ENCODE measurements at regions not wholly inside any gene's neighbourhood (a gene's known extent, or its start where the extent isn't known, plus 50 kb on each side); places are given as distances from the start of the nearest gene placed in this dataset.

DNA sequence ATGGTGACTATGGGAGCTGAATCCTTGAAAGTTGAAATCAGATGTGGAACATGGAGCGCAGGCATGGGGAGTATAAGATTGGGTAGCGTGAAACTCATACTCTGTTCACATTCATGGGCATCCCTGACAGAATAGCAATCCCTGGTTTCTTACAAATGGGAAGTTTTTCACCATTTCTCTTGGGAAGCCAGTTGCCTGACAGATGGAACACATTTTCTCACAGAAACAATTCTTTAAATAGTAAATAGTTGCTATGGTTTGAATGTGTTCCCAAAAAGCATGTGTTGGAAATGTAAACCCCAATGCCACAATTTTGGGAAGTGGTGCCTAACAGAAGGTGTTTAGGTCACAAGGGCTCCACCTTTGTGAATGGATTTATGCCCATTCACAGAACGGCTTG lies 262.8 kb upstream of the HS3ST5 start:
- DNase-seq, result no peak

DNA sequence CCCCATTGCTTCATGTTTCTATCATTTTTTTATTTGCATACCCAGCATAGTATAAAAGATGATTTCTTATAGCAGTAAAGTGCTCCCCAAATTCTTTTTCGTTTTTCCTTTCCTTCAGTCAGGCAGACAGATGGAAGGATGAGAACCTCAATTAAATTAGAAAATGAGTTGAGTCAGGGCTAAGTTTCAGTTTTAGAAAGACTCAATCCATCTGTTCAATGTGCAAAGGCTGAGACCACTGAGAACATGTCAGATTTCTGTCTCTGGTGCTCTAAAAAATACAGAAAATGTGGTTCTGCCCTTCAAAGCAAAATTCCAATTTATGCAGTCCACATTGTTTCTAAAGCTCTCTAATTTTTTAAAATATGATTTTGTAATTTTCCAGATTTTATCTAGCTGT lies 257.6 kb upstream of the HS3ST5 start:
- DNase-seq, result no peak

DNA sequence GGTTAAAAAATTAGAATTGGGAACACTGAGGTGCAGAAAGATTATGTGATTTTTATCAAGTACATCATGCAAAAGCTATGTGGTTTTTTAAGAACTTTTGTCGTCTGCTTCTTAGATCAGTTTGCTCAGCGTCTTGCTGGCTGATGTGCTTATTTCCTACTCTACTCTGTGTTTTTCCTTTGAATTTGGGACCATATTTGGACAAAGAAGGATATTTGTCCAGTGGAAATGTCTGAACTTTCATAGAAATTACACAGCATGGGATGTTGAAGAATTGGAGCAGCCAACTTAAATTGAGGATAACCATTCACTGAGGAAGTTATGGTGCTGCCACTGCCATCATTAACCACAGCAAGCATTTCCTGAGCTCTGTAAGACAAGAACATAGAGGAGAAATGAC lies 252.8 kb upstream of the HS3ST5 start:
- DNase-seq, result no peak

DNA sequence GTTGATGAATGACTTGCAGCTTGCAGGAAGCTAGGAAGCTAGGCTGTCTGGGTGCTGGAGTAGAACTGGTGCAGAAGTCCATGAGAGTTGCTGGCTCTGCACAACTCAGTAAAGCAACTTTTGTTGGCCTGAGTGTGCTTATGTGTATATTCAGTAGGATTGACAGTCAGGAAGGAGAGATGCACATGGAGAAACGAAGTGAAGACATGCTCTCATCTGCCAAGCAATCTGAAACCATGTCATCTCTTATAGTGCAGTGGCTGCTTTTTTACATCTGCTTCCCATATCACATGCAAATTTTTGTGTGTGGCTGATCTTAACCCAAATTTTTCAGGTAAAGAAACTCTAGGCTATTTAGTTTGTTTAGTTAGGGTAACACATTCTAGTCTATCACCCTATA lies 252.4 kb upstream of the HS3ST5 start:
- no peak for DNase-seq

DNA sequence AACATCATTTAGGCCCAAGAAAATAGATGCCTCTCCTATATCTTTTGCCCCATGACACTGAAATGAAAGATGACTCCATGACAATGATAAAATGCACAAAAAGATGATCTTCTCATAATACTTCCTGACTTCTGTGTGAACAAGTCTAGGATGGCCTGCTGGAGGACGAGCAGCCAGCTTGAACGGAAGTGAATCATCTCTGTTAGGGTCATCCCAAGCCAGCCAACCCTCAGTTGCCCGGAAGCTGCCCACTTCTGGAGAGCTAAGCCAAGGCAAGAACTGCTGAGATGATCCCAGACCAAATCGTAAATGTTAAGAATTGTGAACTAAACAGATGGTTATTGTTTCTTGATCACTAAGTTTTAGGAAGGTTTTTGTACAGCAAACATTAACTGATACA lies 249.7 kb upstream of the HS3ST5 start:
- no peak for DNase-seq

DNA sequence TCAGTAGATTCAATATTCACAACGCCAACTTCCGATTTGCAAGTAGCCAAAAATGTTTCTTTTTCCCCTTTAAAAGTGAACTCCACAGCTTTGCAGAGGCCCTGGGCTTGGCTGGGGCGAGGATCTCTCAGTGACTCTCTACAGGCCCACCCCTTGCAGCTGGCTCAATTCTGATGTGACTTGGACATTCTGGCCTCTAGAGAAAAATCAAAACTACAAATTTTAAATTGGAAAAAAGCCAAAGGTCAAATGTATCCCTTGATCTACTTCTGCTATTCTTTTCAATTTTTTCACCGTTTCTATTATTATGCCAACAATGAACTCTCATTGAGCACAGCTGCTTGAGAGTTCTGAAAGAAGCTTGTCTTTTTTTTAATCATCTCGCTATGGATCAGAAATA lies 245.9 kb upstream of the HS3ST5 start:
- DNase-seq, result no peak

DNA sequence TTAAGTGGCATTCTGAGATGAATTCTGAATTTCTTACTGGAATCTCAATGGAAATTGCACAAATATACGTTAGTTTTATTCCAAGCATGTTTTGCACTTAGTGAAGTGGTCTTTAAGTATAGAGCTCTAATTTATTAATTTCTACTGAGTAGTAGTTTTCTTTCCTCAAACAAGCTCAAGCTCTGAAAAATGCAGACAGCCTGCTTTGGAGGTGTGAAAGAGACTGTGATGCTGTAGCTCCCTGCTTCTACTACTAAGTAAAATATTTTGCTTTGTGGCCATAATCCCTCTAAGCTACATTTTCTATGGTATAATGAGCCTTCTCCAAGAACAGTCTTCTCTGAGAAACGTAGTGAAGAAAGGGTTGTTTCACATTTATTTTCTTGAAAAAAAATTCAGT lies 243.5 kb upstream of the HS3ST5 start:
- DNase-seq, result no peak

DNA sequence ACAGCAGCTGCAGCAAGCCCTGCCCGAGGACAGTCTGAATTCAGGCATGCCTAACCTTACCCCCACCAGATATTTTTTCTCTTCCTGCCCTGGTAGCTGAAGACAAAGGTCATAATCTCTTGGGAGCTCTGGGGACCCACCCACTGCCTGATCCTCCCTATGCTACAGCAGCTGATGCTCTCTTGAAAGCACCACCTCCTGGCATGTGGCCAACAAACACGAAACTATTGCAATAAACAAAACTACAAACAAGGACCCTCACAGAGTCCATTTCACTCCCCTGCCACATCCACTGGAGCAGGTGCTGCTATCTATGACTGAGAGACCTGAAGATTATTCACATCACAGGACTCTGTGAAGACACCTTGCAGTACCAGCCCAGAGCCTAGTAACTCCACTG lies 238.5 kb upstream of the HS3ST5 start:
- DNase-seq, result no peak

DNA sequence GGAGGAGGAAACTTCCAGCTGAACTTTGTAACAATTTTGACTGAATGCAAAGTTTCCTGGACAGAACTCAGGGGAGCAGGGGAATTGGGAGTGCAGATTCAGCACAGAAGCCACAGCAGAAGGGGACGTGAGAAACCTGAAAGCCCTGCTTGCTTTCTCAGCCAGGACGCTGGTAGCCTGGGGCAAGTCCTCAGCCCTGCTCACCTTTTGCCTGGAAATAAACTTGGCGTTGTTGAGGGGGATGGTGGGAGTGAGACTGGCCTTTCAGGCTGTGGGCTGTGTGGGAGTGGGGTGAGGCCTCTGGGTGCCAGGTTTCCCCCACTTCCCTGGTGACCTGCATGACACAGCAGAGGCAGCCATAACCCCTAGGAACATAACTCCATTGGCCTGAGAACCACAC lies 238.1 kb upstream of the HS3ST5 start:
- no peak for DNase-seq

DNA sequence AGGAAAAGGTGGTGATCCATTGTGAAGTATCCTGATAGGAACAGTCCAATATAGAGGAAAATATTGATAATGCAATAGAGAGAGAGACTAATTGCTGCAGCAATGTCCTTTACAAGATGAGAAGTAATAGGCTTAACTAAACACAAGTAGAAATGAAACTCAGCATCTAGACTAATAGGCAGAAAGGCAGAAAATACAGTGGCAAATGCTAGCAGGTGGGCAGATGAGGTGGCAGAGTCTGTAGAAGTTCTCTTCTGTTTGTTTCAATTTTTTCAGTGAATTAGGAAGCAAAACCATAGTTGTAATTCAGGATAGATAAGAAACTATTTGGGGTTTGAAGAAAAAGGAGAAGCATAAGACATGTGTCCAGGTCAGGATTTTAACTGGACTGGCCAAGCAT lies 236.7 kb upstream of the HS3ST5 start:
- DNase-seq, result no peak

DNA sequence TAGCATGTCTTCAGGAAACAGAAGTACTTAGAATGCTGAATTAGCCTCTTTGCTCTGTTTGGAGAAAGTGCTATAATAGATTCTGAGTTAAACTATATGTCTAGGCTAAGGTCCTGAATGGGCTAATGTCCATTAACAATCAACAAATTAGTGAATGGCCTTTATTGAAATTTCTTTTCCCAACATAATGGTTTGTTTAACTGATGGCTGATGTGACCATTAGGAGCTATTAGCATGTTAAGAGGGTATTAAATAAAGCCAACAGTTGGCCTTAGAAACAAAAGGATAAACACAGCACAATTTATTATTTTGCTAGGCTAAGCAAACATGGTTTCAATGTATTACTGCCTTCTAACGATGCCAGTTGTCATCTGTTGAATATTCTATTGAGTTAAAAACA lies 234.3 kb upstream of the HS3ST5 start:
- DNase-seq, result no peak

DNA sequence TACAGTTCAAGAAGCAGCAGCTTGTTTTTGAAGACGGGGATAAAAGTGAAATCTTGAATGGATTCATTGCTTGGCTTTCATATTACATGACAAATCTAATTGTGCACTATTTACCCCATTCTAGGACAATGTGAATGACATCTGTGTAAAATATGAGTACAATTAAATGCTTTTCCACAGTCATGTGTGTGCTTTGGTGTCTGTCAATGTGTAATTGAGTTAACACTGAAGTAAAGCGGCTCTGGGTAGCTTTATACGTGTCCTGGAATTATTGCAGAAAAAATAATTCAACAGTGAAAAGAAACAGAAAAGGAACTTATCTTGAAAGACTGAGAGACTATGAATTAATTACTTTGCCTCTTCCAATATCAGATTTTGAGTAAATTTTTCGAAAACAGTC lies 233.5 kb upstream of the HS3ST5 start:
- no peak for DNase-seq

DNA sequence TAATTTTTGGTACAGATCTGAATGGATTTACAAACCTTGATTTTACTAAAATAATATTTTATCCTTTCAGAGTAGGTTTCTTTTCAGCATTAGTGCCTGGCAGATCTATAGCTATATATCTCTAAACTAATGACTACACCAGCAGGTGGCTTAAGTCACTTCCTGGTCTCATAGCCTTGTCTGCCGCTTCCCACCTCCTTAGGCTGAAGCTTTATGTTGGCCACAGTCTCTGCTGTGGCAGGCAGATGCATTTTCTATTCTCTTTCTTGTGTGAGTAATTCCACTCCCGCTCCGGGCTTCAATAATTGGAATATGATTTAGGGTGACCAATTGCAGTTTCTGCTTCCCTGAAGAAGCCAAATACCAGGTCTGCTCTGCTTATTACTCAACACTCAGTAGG lies 226.8 kb upstream of the HS3ST5 start:
- DNase-seq, result no peak

DNA sequence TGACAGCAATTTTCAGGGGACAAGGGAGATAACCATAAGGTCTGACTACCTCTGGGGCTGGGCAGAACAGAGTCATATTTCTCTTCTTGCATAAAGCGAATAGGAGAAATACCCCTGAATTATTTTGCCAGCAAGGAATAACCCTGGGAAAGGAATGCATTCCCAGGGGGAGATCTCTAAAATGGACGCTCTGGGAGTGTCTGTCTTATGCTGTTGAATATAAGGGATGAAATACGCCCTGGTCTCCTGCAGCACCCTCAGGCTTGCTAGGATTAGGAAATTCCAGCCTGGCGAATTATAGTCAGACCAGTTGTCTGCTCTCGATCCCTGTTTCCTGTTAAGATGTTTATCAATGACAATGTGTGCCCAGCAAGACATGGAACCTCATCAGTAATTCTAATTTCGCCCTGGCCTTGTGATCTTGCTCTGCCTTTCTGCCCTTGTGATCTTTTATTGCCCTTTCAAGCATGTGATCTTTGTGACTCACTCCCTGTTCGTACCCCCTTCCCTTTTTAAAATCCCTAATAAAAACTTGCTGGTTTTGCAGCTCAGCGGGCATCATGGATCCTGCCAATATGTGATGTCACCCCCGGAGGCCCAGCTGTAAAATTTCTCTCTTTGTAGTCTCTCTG lies 221.6 kb upstream of the HS3ST5 start:
- no peak for DNase-seq

DNA sequence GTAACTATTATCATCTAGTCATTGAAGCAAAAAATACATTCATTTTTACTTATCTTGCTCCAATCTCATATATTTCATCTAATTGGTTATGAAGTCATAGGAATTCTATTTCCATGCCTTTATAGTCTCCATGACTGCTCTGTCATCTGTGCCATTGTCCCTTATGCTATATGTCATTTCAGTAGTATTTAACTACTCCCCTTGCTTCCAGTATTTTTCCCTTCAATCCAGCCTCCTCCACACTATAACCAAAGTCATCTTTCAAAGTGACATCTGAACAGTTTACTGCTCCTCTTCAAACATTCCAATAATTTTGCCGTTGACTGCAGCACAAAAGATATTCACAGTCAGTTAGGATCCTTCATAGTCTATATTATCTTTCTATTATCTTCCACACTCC lies 216.6 kb upstream of the HS3ST5 start:
- DNase-seq, result no peak

DNA sequence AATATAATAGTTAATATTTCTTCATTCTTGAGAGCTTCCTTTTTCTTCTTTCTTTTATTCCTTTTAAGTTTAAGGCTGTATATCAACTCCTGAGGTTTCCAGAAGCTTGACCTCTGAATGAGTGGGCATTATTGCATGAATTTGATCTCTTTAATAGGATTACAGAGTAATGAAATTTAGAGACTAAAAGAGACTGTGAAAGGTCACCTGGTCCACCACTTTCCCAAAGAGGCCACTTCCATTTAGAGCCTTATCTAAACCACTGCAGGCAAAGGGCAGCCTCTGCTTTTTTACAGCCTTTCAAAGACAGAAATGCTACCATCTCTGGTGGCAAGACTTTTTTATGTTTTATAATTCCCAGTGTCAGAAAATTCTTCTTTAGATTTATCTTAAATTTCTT lies 215.3 kb upstream of the HS3ST5 start:
- DNase-seq, result no peak

DNA sequence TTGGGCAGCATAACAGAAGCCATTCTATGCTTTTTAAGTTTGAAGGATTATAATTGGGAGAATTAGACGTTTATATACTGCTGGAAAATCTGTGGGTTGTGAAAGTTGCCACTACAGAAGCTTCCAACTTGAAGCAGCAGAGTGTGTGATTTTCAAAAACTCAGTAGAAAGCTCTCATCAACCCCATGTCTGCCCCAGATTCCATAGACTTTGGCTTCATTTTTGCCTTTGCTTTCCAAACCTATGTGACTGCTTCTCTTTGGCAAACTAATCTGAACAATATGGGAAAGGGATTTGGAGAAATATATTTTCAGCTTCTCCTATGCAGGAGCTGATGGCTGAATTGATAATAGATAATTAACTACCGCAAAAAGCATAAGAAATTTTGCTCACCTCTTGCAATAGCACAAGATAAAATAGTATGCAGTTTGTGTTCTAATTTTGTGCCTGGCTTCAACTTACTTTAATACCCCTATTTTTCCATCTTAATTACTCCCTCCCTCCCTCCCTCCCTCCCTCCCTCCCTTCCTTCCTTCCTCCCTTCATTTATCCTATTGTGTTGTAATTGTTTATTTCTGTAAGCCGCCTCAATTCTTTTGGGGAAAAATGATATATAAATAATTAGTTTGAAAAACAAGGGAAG lies 214.1 kb upstream of the HS3ST5 start:
- no peak for DNase-seq

DNA sequence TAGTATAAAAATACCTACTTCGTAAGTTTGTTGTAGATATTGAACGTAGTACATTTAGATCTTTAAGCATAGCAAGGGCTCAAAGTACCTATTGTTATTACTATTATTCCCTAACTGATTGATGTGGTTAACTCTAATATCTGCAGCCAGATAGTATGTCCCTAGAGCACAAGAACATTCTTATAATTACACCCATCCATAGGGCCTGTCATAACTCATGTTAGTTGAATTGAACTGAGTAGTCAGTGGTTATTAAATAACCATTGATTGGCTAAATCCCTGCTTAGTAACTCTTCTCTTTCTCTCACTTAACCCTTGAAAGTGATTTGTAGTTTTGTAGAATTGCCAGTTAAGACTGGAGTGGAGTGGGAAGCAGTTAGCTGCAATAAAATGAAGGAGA lies 207.5 kb upstream of the HS3ST5 start:
- no peak for DNase-seq

DNA sequence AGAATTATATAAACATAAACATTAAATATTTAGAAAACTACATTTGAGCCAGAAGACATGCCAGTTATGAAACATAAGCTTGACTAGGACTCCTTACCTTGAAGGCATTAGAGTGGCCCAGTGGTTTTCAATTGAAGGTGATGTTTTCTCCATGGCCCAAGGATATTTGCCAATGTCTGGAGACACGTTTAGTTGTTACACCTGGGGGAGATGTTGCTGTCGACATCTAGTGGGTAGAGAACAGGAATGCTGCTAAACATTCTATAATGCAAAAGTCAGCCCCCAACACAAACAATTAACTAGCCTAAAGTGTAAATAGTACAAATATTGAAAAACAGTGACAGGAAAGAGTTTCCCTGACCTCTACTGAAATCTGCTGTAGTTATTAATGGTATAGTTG lies 200.9 kb upstream of the HS3ST5 start:
- DNase-seq, result no peak

DNA sequence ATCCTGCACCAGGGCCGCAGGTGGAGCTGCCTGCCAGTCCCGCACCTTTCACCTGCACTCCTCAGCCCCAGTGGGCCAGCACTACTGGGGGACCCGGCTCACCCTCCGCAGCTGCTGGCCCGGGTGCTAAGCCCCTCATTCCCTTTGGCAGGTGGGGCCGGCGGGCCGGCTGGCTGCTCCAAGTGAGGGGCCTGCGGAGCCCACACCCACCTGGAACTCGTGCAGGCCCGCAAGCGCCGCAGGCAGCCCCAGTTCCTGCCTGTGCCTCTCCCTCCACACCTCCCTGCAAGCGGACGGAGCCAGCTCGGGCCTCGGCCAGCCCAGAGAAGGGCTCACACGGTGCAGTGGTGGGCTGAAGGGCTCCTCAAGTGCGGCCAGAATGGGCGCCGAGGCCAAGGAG lies 199.0 kb upstream of the HS3ST5 start:
- no peak for DNase-seq

DNA sequence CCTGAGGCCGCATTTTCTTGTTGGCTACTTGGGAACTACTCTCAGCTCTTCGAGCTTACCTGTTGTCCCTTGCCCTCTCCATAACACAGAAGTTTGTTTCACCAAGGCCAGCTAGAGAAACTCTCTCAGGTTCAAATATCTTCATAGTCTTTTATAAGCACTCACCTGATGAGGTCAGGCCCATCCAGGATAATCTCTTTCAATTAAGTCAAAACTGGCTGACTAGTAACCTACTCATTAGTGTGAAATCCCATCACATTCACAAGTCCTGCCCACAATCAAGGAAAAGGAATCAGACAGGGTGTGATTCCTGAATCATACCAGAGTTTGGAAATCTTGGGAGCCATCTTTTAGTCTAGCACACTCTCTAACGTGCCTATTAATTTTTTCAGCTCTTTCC lies 195.2 kb upstream of the HS3ST5 start:
- DNase-seq, result no peak

DNA sequence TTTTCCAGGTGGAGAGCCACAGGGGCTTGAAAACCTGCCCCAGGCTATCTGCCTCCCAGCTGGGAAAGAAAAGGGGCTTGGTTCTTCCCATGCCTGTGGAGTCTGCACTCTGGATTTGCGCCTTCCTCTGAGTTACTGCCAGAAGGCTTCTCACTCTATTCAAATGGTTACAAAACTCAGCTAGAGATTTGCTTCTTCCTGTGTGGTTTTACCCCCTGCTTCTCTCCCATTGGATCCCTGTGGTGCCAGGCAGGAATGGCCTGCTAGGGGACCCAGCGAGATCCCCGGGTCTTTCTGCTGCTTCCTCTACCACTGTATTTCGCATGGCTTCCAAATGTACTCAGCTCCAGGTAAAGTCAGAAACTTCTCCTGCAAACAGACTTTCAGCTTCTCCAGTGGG lies 192.0 kb upstream of the HS3ST5 start:
- DNase-seq, result no peak

DNA sequence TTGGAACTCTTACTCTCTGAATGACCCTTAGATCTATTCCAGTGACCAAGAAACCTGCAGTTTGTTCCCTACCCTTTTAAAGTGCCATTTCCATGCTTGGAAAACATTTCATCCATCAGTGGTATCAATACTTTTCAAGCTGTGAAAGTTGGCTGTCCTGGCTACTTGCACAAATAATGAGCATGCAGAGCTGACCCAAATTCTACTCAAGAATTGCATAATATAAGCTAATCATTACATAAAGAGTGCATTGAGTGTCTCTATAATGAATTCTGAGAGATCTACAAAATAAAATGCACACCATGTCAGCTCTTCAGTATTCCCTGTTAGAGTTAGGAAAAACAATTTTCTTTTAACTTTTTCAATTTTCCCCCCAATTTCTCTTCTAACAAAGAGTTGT lies 181.3 kb upstream of the HS3ST5 start:
- no peak for DNase-seq

DNA sequence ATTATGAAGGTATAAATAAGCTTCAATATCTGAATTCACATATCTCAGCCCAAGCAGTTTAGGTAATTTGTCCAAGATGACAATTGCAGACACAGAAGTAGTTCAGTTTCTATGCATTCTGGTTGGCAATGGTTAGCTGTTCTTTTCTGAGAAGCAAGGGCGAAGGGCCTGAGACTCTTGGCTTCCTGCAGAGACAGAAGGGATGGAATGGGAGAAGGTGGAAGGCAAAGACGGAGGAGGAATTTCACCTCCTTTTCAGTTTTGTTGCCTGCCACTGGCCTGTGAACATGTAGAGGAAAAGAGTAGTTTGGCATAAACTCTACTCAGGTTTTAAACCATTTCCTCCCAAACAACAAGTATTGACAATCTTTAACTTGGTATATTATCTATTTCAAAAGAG lies 180.7 kb upstream of the HS3ST5 start:
- DNase-seq, result no peak

DNA sequence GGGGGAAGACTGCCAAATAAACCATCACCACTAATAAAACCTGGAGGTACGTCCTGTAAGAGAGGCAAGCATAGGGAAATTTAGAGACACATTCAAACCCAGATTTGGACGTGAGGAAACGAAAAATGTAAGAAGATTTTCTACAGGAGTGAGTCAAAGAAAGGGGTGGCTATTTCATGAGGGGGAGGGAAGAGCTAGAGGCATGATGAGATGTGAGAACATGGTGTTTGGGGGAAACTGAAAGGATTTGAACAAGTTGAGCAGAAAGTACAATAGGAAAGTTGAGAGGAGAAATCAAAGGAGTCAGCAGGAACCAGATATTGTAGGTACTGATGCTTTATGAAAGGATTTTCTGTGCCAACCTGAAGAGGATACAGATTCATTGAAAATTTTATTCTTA lies 179.1 kb upstream of the HS3ST5 start:
- no peak for DNase-seq

DNA sequence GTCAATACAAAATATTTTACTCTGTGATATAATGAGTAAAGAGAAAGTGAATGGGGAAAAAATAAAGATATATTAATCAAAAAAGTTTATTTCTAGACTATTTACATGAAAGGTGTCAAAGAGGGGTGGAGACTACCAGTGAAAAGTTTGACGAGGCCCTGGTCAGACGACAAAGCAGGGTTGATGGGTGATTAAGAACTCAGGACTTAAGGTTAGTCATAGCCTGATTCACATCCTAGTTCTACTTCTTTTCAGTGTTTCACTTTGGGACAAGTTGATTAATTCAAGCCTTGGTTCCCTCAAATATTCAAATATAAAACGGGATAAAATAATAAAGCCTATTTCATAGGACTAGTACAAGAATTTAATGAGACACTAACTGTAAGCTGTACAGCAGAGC lies 178.2 kb upstream of the HS3ST5 start:
- no peak for DNase-seq
